Natural killer cell (primary cell): ENCODE measurements at regions not wholly inside any gene's neighbourhood (a gene's known extent, or its start where the extent isn't known, plus 50 kb on each side); places are given as distances from the start of the nearest gene placed in this dataset.

Experiments
- ATAC-seq, 3 donors: fragments of 150-1000 bp in 2 of 3; fragments of 200-7000 bp in 1 of 3; cut with Tn5 transposase; 1 replicate in 1 of 3; 2 replicates in 2 of 3; pipeline ENCODE4 v1.10.0; 2021; ENCODE audit warnings: mild to moderate bottlenecking in 2 of 3, moderate library complexity in 2 of 3
- DNase-seq, 2 donors: peaks; one replicate each; pipeline versions ENCODE4 v3.0.0 to v3.0.0-alpha.2; 2013 to 2021; ENCODE audit warnings: mixed read lengths in 1 of 2
- H3K27ac ChIP-seq: one replicate; pipeline ENCODE4 v1.5.1; 2013; ENCODE audit warnings: mild to moderate bottlenecking, low read length
- H3K27me3 ChIP-seq: one replicate; pipeline ENCODE4 v1.6.1; 2013; ENCODE audit warnings: low read length; ENCODE audit not compliant: control insufficient read depth, insufficient read depth
- H3K36me3 ChIP-seq: one replicate; pipeline ENCODE4 v1.6.1; 2013; ENCODE audit warnings: low read length; ENCODE audit not compliant: control insufficient read depth, insufficient read depth
- H3K4me1 ChIP-seq: one replicate; pipeline ENCODE4 v1.6.1; 2013; ENCODE audit warnings: low read length; ENCODE audit not compliant: control insufficient read depth, insufficient read depth
- H3K4me3 ChIP-seq: one replicate; pipeline ENCODE4 v1.5.1; 2013; ENCODE audit warnings: low read length
- H3K9me3 ChIP-seq: one replicate; pipeline ENCODE4 v1.6.1; 2013; ENCODE audit warnings: low read length; ENCODE audit not compliant: control insufficient read depth, insufficient read depth
- H3K27ac Mint-ChIP-seq, 2 donors: one replicate each; pipeline ENCODE4 v1.8.0; 2022; ENCODE audit warnings: mild to moderate bottlenecking in 2 of 2, mixed read lengths in 2 of 2, moderate library complexity in 1 of 2
- H3K27me3 Mint-ChIP-seq, 2 donors: one replicate each; pipeline ENCODE4 v1.8.0; 2022; ENCODE audit warnings: low read depth in 2 of 2, mixed read lengths in 2 of 2
- H3K36me3 Mint-ChIP-seq: one replicate; pipeline ENCODE4 v1.8.0; 2022; ENCODE audit warnings: mixed read lengths
- H3K4me1 Mint-ChIP-seq, 2 donors: one replicate each; pipeline ENCODE4 v1.8.0; 2022; ENCODE audit warnings: mixed read lengths in 2 of 2
- H3K4me3 Mint-ChIP-seq: one replicate; pipeline ENCODE4 v1.8.0; 2022; ENCODE audit warnings: mild to moderate bottlenecking, moderate library complexity, mixed read lengths
- H3K9me3 Mint-ChIP-seq, 2 donors: one replicate each; pipeline ENCODE4 v1.8.0; 2022; ENCODE audit warnings: mixed read lengths in 2 of 2
- CTCF ChIP-seq: fragments of 200-600 bp; IDR thresholded peaks from one replicate; pipeline ENCODE4 v1.8.0; 2022; ENCODE audit warnings: antibody characterized with exemption
- WGBS: methylation state at CpG from one replicate; pipeline ENCODE4 v1.1.7; 2013; ENCODE audit warnings: missing lambda C conversion rate; ENCODE audit not compliant: insufficient coverage; 5-methylcytosine and 5-hydroxymethylcytosine counted together
- intact Hi-C: fragments of 100-400 bp; cut with micrococcal nuclease; formaldehyde crosslinking; loops from one replicate; pipeline ENCODE4 v1.14.2; 2022

- no peaks in the 10 kb centered on the region for H3K4me1 ChIP-seq
- Mint-ChIP-seq H3K36me3 (no peaks in the 10 kb centered on the region), H3K9me3 (no peaks in the 10 kb centered on the region), H3K4me3 (no peak overlapping the region), H3K27ac (no peak overlapping the region), H3K27me3 (peaks cover 5 to 8% of the 10 kb centered on the region in 2 donors), H3K4me1 (no peaks in the 10 kb centered on the region)
- peak in 1 of 2 donors; percentile 58 for DNase-seq
- intact Hi-C loops = no loop called here
- H3K27me3 ChIP-seq = no peaks in the 10 kb centered on the region
- no peaks in the 10 kb centered on the region for H3K9me3 ChIP-seq
- no peak overlapping the region for H3K27ac ChIP-seq
- no peak for ATAC-seq
- no peaks in the 10 kb centered on the region for H3K36me3 ChIP-seq
- H3K4me3 ChIP-seq = no peak overlapping the region
- 15% methylated on average over 4 of the region's 4 CpGs for WGBS
- TF ChIP-seq CTCF = no peak
These were observed 120.5 kb downstream of the CCT6B start for GRCh38 chr17:34840750-34841149.

DNA sequence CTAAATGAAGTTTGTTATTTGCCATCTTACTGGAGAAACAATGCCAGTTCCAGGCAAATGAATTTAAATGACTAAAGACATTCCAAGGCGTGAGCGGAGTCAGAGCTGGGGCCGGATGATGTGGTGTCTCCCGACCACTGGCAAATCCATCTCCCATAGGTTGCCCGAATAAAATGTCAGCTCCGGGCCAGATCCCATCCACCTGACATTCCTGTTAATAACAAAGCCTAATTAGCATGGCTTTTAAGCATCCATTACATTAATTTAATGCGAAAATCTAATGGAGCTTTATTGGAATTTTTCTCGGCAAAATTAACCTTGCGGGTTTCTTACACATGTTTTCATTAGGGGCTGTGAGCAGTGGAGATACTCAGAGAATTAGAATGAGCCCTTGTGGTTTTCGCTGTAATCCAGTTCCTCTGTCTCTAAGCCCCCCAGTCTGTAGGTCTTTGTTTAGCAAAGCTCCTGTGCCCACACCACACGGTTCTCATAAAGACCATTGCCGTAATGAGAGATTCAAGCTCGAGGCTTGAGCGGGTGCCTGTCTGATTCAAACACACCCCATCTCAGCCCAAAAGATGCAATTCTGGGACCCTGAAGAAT is 123.3 kb downstream of the CCT6B start:
- DNase-seq (no peak), ATAC-seq (no peak)
- no peaks in the 10 kb centered on the region for H3K4me1 Mint-ChIP-seq
- H3K4me3 ChIP-seq = no peak overlapping the region
- H3K9me3 ChIP-seq = no peaks in the 10 kb centered on the region
- H3K27ac ChIP-seq = no peak overlapping the region
- H3K27me3 ChIP-seq = no peaks in the 10 kb centered on the region
- H3K4me3 Mint-ChIP-seq = no peak overlapping the region
- H3K9me3 Mint-ChIP-seq = no peaks in the 10 kb centered on the region
- TF ChIP-seq CTCF = no peak
- WGBS = 83% methylated on average over 14 of the region's 14 CpGs
- H3K36me3 ChIP-seq = no peaks in the 10 kb centered on the region
- no peak overlapping the region for H3K27ac Mint-ChIP-seq
- no peaks in the 10 kb centered on the region for H3K4me1 ChIP-seq
- H3K36me3 Mint-ChIP-seq = no peaks in the 10 kb centered on the region
- intact Hi-C loops = no loop called here
- H3K27me3 Mint-ChIP-seq = peaks cover 8% of the 10 kb centered on the region in 2 donors

DNA sequence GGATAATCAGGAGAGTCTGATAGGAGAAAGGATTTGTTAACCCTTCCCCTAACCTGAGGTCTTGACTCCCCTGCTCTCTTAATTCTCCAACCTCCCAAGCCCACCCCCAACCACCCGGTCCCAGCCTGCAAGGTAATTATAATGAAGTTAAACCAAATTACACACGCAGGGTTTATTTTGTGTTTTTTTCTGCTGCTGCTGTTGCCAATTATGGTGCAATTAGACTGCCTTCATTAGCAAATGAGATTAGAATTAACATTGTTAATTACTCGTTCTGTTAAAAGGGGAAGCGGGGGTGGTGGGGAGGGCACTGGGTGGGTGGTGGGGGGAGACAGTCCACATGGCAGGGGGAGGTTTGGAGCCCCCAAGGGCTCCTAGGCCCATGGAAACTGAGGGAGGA is 128.9 kb downstream of the CCT6B start:
- Mint-ChIP-seq H3K4me1 (no peaks in the 10 kb centered on the region), H3K27ac (no peak overlapping the region), H3K27me3 (peaks cover 8 to 12% of the 10 kb centered on the region in 2 donors), H3K9me3 (no peaks in the 10 kb centered on the region), H3K4me3 (no peak overlapping the region), H3K36me3 (no peaks in the 10 kb centered on the region)
- Histone ChIP-seq H3K4me1 (no peaks in the 10 kb centered on the region), H3K4me3 (no peak overlapping the region), H3K9me3 (no peaks in the 10 kb centered on the region), H3K36me3 (no peaks in the 10 kb centered on the region), H3K27me3 (no peaks in the 10 kb centered on the region), H3K27ac (no peak overlapping the region)
- DNase-seq (no peak), ATAC-seq (no peak)
- 77% methylated on average over 4 of the region's 4 CpGs for WGBS
- intact Hi-C loops = no loop called here
- TF ChIP-seq CTCF = no peak

DNA sequence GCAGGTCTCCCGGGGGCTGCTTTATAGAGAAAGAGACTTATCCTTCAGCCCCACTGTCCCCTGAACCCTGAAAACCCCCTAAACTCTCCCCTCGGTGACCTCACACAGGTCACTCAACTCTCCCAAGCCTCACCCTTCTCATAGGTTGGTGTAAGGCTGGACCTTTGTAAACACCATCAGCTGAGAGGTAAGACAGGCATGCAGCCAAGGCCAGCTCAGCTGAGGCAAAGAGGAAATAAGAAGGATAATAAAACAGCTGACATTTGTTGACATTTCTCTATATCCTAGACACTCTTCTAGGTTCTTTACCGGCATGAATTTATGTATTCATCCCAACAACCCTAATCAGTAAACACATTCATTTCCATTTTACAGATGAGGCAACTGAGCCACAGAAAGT is 134.3 kb downstream of the CCT6B start:
- Histone ChIP-seq H3K27ac (no peak overlapping the region), H3K36me3 (no peaks in the 10 kb centered on the region), H3K4me3 (no peak overlapping the region), H3K27me3 (no peaks in the 10 kb centered on the region), H3K4me1 (no peaks in the 10 kb centered on the region), H3K9me3 (no peaks in the 10 kb centered on the region)
- Mint-ChIP-seq H3K4me1 (no peaks in the 10 kb centered on the region), H3K27me3 (peaks cover 0 to 10% of the 10 kb centered on the region in 2 donors), H3K36me3 (no peaks in the 10 kb centered on the region), H3K4me3 (no peak overlapping the region), H3K9me3 (no peaks in the 10 kb centered on the region), H3K27ac (no peak overlapping the region)
- no peak for DNase-seq
- intact Hi-C loops = no loop called here
- 87% methylated on average over 2 of the region's 3 CpGs for WGBS
- ATAC-seq = no peak
- no peak for TF ChIP-seq CTCF
